UCSD-AML1 (cell line): ENCODE measurements at regions not wholly inside any gene's neighbourhood (a gene's known extent, or its start where the extent isn't known, plus 50 kb on each side); places are given as distances from the start of the nearest gene placed in this dataset.
"Not testable (repeated sequence)": the region's sequence is repeated elsewhere in the genome, so short reads cannot be mapped to it uniquely, and the experiment has no call there.

Experiments
- DNase-seq: peaks from one replicate; lab custom pipeline; 2025; ENCODE audit not compliant: unreplicated experiment; lab: John Stamatoyannopoulos, UW

- no peak for DNase-seq
These were observed 54.5 kb upstream of the NOX4 start for GRCh38 chr11:89545691-89546090.

GRCh38 chr11:89555781-89556180 is 64.6 kb upstream of the NOX4 start:
- DNase-seq, result not testable (repeated sequence)

- not testable (repeated sequence) for DNase-seq
These were observed 65.8 kb upstream of the NOX4 start for GRCh38 chr11:89556731-89557707.

- DNase-seq, result not testable (repeated sequence)
These were observed 69.4 kb upstream of the NOX4 start for GRCh38 chr11:89560598-89560997.

- DNase-seq, result not testable (repeated sequence)
These were observed 71.6 kb upstream of the NOX4 start for GRCh38 chr11:89562731-89563130.

GRCh38 chr11:89566972-89567371 is 75.8 kb upstream of the NOX4 start:
- no peak for DNase-seq

- not testable (repeated sequence) for DNase-seq
These were observed 78.2 kb upstream of the NOX4 start for GRCh38 chr11:89569387-89569786.

GRCh38 chr11:89571706-89572105 is 80.5 kb upstream of the NOX4 start:
- DNase-seq, result not testable (repeated sequence)

GRCh38 chr11:89575846-89576245 is 84.7 kb upstream of the NOX4 start:
- DNase-seq, result not testable (repeated sequence)

GRCh38 chr11:89577428-89577827 is 86.3 kb upstream of the NOX4 start:
- DNase-seq, result not testable (repeated sequence)

- DNase-seq, result no peak
These were observed 92.4 kb upstream of the NOX4 start for GRCh38 chr11:89583580-89583979.

- not testable (repeated sequence) for DNase-seq
These were observed 93.9 kb upstream of the NOX4 start for GRCh38 chr11:89585046-89585445.

- not testable (repeated sequence) for DNase-seq
These were observed 94.3 kb upstream of the NOX4 start for GRCh38 chr11:89585471-89585870.

- DNase-seq, result not testable (repeated sequence)
These were observed 98.2 kb upstream of the NOX4 start for GRCh38 chr11:89589413-89589812.

GRCh38 chr11:89590008-89590632 is 98.9 kb upstream of the NOX4 start:
- DNase-seq, result not testable (repeated sequence)

- DNase-seq, result not testable (repeated sequence)
These were observed 108.8 kb upstream of the TRIM77 start for GRCh38 chr11:89601263-89601662.

GRCh38 chr11:89604281-89604680 is 105.8 kb upstream of the TRIM77 start:
- no peak for DNase-seq

GRCh38 chr11:89606845-89607244 is 103.3 kb upstream of the TRIM77 start:
- not testable (repeated sequence) for DNase-seq

GRCh38 chr11:89607497-89607896 is 102.6 kb upstream of the TRIM77 start:
- DNase-seq, result not testable (repeated sequence)

- DNase-seq, result peak; percentile 9
These were observed 101.7 kb upstream of the TRIM77 start for GRCh38 chr11:89608234-89608966.

- DNase-seq, result no peak
These were observed 98.0 kb upstream of the TRIM77 start for GRCh38 chr11:89612096-89612495.
